GM21381 (cell line): ENCODE measurements at regions not wholly inside any gene's neighbourhood (a gene's known extent, or its start where the extent isn't known, plus 50 kb on each side); places are given as distances from the start of the nearest gene placed in this dataset.

Experiments used
- ATAC-seq: cut with Tn5 transposase; IDR thresholded peaks from one replicate; pipeline ENCODE4 v1.9.1; 2021; ENCODE audit warnings: mild to moderate bottlenecking, moderate library complexity; ENCODE audit not compliant: unreplicated experiment

DNA sequence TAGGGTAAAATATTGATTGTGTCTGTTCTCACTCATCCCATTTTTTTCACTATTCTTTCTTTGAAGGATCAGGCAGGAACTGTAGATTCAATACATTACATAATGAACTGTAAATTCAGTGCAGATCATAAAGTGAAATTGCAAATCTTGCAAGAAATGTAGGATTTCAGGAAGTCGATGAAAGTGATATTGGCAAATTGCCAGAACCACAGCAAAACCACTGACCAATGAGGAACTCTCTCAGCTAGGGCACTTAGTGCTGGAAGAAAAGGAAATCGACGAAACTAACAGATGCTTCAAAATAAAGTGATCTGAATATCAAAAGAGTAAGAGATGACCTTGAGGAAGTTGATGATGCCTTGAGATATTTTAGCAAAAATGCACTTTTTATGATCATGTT lies 157.6 kb downstream of the AACS start:
- no peak for ATAC-seq

DNA sequence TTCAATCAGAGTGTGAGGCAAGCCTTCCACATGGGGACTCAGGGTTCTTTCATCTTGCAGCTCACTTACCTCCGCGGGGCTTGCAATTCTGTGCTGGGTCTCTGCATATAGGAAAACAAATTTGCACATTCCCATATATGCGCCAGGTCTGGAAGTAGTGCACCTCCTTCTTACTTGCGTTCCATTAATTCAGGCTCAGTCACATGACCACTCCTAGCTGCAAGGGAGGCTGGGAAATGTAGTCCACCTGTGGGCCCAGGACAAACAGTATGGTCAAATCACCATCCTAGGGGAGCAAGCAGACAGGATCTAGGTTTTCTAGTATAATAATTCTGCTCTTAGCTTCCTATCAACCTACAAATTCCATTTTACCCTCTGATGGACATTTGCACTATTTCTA lies 160.4 kb downstream of the AACS start:
- ATAC-seq = no peak

DNA sequence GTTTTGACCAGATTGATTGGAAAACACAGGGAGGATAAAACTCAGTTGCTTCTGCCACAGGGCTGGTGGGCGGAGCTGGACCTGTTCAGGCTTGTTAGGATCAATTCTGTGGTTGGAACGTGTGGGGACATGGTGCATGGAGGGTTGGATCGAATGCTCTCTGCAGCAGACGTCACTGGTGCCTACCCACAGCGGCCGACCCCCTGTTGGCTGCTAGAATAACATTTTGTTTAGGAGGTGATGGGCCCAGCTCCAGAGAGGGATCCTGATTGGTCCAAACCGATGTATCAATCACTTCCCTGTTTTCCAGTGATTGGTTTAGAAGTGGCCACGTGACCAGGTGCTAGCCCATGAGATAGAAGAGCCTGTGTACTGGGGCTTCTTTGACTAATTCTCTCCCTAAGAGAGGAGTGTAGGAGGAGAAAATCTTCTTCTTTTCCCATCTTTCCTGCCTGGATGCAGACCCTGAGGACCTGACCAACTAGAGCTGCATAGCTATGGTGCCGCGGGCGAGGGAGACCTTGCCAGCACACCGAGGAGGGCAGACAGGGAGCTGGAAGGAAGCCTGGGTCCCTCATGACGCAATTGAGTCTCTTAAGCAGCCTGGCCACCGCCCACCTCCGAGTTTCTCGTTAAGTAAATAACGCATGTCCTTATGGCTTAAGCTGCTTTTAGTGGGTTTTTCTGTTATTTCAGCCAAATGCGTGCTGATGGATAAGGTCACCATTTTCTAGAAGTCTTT lies 163.5 kb downstream of the AACS start:
- ATAC-seq = no peak

DNA sequence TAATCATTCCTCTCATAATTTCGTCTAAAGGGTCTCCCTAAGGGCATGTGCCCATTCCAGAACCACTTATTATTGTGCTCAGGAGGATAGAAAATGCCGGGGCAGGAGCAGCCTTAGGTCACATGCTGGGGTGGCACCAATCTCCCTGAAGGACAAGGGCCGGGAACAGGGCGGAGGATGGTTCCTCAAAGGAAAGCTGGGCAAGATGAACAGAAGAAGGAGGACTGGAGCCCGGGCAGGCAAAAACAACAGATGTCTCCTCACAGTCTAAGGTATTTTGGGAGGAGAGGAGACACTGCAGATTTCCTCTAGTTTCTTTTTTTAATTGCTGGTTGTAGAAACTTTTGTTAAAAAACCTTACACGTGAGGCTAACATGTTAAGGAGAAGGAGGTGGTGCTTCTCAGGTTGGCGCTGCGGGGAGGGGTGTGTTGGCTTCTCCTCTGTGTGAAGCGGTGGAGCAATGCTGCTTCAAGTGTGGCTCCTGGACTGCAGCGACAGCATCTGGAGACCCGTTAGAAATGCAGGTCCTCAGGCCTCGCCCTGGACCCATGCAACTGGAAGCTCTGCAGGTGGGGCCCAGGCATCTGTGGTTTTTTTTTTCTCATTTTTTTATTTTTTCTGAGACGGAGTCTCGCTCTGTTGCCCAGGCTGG lies 164.8 kb downstream of the AACS start:
- no peak for ATAC-seq

- ATAC-seq = no peak
These were observed 168.1 kb downstream of the AACS start for GRCh38 chr12:125233319-125233718.

- no peak for ATAC-seq
These were observed 174.3 kb downstream of the AACS start for GRCh38 chr12:125239563-125239962.

GRCh38 chr12:125240717-125241116 lies 175.5 kb downstream of the AACS start:
- no peak for ATAC-seq

- ATAC-seq = no peak
These were observed 178.6 kb downstream of the AACS start for GRCh38 chr12:125243811-125244210.

GRCh38 chr12:125244338-125244737 lies 179.1 kb downstream of the AACS start:
- ATAC-seq = no peak

GRCh38 chr12:125245581-125246557 lies 180.6 kb downstream of the AACS start:
- ATAC-seq = no peak

GRCh38 chr12:125247477-125247876 lies 182.2 kb downstream of the AACS start:
- no peak for ATAC-seq

GRCh38 chr12:125249066-125249824 lies 184.0 kb downstream of the AACS start:
- no peak for ATAC-seq

- ATAC-seq = no peak
These were observed 184.7 kb downstream of the AACS start for GRCh38 chr12:125249932-125250331.

GRCh38 chr12:125254236-125254635 lies 189.0 kb downstream of the AACS start:
- no peak for ATAC-seq

DNA sequence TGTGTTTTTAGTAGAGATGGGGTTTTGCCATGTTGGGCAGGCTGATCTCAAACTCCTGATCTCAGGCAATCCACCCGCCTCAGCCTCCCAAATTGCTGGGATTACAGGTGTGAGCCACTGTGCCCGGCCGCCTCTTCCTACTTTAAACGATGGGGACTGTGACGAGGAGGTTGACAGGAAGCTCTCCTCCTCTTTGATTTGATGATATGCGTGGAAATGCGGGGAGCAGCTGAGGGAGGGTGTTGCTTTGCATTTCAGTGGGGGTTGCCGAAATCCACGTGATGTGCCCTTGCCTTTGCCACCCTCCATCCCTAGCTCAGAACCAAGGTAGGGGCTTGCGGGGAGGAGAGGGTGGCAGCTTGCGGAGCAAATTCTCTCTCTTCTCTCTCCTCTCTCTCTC lies 189.6 kb downstream of the AACS start:
- no peak for ATAC-seq

GRCh38 chr12:125255935-125256633 lies 190.8 kb downstream of the AACS start:
- ATAC-seq = no peak

- no peak for ATAC-seq
These were observed 191.3 kb downstream of the AACS start for GRCh38 chr12:125256634-125256936.

DNA sequence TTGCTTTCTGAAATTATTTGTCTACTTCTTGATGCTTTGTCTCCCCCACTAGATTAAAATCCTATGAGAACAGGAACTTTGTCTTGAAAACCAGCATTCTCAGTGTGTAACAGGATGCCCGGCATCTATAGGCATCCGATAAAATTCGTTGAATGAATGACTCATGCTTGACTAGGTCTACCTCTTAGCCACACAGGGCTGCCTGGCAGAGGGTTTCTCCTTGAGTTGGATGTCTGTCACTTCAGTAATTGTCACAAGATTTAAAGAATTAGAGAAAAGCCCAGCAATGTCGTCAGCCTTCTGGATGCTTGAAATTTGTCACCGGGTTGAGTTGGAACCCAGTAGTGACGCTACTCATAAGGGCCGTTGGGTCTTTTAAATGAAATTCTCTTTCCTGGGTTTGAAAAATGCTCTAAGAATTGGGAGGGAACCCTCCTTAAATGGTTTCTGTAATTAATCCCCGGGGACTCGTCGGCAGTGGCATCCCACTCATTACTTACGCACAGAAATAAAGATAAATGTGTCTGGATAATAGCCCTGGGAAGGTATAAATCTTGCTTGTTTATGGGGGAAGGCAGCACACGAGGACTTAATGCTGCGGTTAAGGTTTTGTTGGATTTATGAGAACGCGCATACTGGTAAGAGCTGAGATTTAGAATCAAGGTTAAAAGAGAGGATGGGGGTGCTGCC lies 194.1 kb downstream of the AACS start:
- ATAC-seq = no peak

GRCh38 chr12:125262851-125263250 lies 197.6 kb downstream of the AACS start:
- no peak for ATAC-seq

DNA sequence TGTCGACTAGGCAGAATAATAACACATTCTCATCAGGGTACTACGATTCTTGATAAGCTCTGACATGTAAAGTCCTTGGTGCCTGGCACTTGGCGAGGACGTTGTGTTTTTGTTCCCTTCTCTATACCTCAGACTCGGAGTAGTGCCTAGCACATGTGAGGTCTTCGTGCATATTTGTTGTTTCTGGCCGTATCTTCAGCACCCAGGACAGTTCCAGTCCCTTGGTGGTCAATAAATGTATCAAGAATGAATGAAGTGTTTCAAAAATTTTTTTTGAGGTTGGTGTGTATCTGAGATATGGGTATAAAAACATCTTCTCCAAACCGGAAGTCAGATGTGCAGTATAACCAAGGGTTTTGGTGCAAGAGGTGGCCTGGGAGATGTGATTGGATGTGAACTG lies 198.2 kb downstream of the AACS start:
- ATAC-seq = no peak
